Lower lobe of right lung (tissue), 2 donors: ENCODE measurements at regions not wholly inside any gene's neighbourhood (a gene's known extent, or its start where the extent isn't known, plus 50 kb on each side); places are given as distances from the start of the nearest gene placed in this dataset.

Experiments used
- ATAC-seq, 2 donors: fragments of 200-7000 bp; cut with Tn5 transposase; one replicate each; pipeline ENCODE4 v1.9.1; 2020 to 2022; ENCODE audit warnings: mild to moderate bottlenecking in 2 of 2, moderate library complexity in 2 of 2
- DNase-seq: peaks from one replicate; pipeline ENCODE4 v3.0.0-alpha.2; 2020
- H3K27ac ChIP-seq: fragments of 200-600 bp; one replicate; pipeline ENCODE4 v1.8.0; 2022
- H3K27me3 ChIP-seq: fragments of 200-600 bp; one replicate; pipeline ENCODE4 v1.8.0; 2022; ENCODE audit warnings: low read depth
- H3K36me3 ChIP-seq: fragments of 200-600 bp; one replicate; pipeline ENCODE4 v1.8.0; 2022; ENCODE audit warnings: mild to moderate bottlenecking
- H3K4me1 ChIP-seq: fragments of 200-600 bp; one replicate; pipeline ENCODE4 v1.8.0; 2022
- H3K4me3 ChIP-seq: fragments of 200-600 bp; one replicate; pipeline ENCODE4 v1.8.0; 2022; ENCODE audit warnings: mild to moderate bottlenecking
- H3K9me3 ChIP-seq: fragments of 200-600 bp; one replicate; pipeline ENCODE4 v1.8.0; 2022
- CTCF ChIP-seq: fragments of 200-600 bp; IDR thresholded peaks from one replicate; pipeline ENCODE4 v1.8.0; 2022; ENCODE audit warnings: antibody characterized with exemption, mild to moderate bottlenecking
- intact Hi-C: fragments of 100-400 bp; cut with DNase I; formaldehyde crosslinking; loops from one replicate; pipeline ENCODE4 v1.11.0; 2022
- donor health status: DM: no; HTN: yes; CAD: no; lungs with severe emphysema.

- Histone ChIP-seq H3K27ac (no peak overlapping the region), H3K36me3 (no peaks in the 10 kb centered on the region), H3K4me3 (no peak overlapping the region), H3K4me1 (no peaks in the 10 kb centered on the region), H3K9me3 (no peaks in the 10 kb centered on the region), H3K27me3 (no peaks in the 10 kb centered on the region)
- ATAC-seq: no peak
- intact Hi-C loops: no loop called here
- no peak for TF ChIP-seq CTCF
- DNase-seq: no peak
These were observed 168.6 kb upstream of the FGGY start for GRCh38 chr1:59128239-59128736.

- DNase-seq (no peak), ATAC-seq (no peak)
- Histone ChIP-seq H3K4me1 (no peaks in the 10 kb centered on the region), H3K27me3 (no peaks in the 10 kb centered on the region), H3K36me3 (no peaks in the 10 kb centered on the region), H3K4me3 (no peak overlapping the region), H3K27ac (no peak overlapping the region), H3K9me3 (no peaks in the 10 kb centered on the region)
- intact Hi-C loops: no loop called here
- TF ChIP-seq CTCF: no peak
These were observed 168.1 kb upstream of the FGGY start for GRCh38 chr1:59128784-59129227.

GRCh38 chr1:59132295-59132694, 164.6 kb upstream of the FGGY start:
- H3K4me3 ChIP-seq: no peak overlapping the region
- no peaks in the 10 kb centered on the region for H3K9me3 ChIP-seq
- H3K27me3 ChIP-seq: no peaks in the 10 kb centered on the region
- no peak for TF ChIP-seq CTCF
- intact Hi-C loops: no loop called here
- no peaks in the 10 kb centered on the region for H3K36me3 ChIP-seq
- ATAC-seq: no peak
- DNase-seq: no peak
- no peak overlapping the region for H3K27ac ChIP-seq
- H3K4me1 ChIP-seq: no peaks in the 10 kb centered on the region

GRCh38 chr1:59133997-59134396, 162.9 kb upstream of the FGGY start:
- intact Hi-C loops: no loop called here
- H3K4me1 ChIP-seq: peaks cover 6% of the 10 kb centered on the region
- DNase-seq (no peak), ATAC-seq (no peak)
- no peak overlapping the region for H3K27ac ChIP-seq
- no peak overlapping the region for H3K4me3 ChIP-seq
- H3K27me3 ChIP-seq: no peaks in the 10 kb centered on the region
- H3K9me3 ChIP-seq: no peaks in the 10 kb centered on the region
- H3K36me3 ChIP-seq: no peaks in the 10 kb centered on the region
- TF ChIP-seq CTCF: no peak

GRCh38 chr1:59135761-59136255, 161.1 kb upstream of the FGGY start:
- DNase-seq (no peak), ATAC-seq (no peak)
- intact Hi-C loops: no loop called here
- Histone ChIP-seq H3K4me3 (no peak overlapping the region), H3K4me1 (peaks cover 7% of the 10 kb centered on the region), H3K27me3 (no peaks in the 10 kb centered on the region), H3K36me3 (no peaks in the 10 kb centered on the region), H3K27ac (no peak overlapping the region), H3K9me3 (no peaks in the 10 kb centered on the region)
- no peak for TF ChIP-seq CTCF
